NCI-H187 treated with DMSO at 0.1 percent for 48 hours (cell line): ENCODE measurements at regions not wholly inside any gene's neighbourhood (a gene's known extent, or its start where the extent isn't known, plus 50 kb on each side); places are given as distances from the start of the nearest gene placed in this dataset.

Experiments used
- DNase-seq: peaks from one replicate; lab custom pipeline; 2025; lab: John Stamatoyannopoulos, UW

DNA sequence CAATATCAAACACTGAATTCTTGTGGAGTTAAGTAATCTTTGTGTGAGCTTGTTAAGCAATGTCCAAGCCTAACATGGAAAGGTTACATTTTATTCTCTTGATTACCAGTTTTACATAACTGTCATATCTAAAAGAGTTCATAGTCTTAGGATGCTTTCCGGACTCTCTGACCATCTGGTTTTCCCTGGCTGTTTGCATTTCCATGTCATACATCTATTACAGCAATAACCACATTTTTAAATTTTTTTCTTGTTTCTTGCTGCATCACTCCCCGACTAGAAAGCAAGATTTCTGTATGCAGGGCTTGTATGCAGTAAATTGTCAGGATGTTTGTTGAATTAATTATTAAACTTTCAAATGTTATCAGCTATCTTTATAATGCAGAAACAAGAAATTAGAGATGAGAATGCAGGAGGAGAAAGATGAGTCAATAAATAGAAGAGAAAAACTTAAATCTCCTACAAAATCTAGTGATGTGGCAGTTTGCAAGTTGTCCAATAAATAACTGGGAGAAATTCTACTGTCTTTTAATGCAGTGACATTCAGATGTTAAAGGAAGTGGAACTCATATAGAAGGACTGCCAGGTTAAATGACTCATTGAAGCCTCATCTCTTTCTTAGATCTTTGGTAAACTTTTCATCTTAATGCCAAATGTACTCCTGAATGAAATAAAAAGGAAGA is 179.6 kb upstream of the SGCD start:
- no peak for DNase-seq

DNA sequence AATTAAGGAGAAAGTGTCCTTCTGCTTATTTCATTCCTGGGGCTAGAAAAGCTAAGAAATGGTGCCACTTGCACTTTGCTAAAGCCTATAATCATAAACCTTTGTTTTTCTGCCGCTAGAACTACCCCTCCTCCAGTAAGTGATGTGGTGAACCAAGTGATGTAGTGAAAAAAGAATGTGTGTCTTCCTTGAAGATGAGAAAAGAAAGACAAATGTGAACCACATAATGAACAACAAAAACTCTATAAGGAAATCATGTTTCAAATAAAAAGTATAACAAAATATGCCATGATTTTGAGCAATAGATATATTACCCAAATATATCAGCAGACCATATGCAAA is 179.0 kb upstream of the SGCD start:
- DNase-seq, result no peak

- no peak for DNase-seq
Measured at GRCh38 chr5:156148301-156148700, 178.7 kb upstream of the SGCD start.

DNA sequence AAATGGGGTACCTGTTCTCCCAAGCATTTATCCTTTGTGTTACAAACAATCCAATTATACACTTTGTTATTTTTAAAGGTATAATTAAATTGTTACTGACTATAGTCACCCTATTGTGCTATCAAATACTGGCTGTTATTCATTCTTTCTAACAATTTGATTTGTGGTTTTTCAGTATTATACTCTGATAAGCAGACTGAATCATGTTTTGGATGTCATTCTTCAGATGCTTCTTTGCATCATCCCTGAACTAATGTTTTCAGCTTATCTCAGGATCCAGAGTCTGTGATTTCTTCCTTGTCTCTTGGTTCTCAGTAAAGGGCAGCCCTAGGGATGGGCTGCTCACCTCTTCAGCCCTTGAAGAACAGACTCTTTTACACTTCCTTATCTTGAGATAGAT is 177.8 kb upstream of the SGCD start:
- DNase-seq, result no peak

DNA sequence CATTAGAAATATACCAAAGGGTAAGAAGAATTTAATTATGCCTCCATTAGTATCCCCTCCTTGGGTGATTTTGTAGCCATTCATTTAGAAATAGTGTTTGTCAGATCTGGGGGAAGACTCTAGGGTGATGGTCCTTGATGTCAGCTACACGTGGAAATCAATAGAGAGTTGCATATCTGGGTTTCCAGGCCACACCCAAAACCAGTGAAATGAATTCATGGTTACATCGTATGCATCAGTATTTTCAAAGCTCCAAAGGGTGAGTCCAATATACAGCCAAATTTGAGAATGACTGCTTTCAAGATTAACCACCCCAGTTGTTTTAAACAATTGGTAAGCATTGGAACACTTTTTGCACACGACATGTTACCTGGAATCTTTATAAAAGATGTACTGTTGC is 173.4 kb upstream of the SGCD start:
- no peak for DNase-seq

DNA sequence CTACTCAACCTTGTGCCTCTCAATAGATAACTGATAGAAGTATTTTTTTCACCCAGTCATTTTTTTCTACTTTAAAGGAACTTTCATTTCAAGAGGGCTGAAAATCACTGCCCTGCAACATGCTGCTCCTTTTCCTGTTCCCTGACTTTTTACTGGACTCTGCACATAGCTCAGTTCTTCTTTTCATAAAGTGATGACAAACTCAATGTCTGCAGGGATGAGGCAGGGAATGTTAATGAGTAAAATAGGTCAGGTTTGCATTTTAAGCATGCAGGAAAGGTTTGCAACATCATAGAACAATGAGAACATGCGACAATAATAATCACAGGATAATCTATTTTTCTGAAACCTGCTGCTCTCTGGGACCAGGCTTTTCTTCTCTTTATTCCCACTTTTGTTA is 172.2 kb upstream of the SGCD start:
- DNase-seq, result no peak

DNA sequence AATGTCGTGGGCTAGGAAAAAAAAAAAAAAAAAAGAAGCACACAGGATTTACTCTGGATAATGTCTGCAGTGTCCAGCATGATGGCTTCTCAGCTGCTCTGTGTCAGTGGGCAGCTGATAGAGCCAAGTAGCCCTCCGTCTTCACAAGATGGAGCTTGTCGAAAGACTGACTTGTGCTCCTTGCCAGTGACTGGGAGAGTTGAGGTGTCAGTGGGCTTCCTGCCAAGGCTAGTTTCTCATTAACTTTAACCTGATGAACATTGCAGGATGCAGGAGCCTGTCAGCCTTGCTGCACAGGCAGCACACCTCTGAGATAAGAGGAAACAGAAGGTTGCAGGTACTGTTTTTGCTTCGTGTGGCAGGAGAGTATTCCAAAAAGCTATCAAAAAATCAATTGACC is 171.4 kb upstream of the SGCD start:
- no peak for DNase-seq

GRCh38 chr5:156164306-156164705 is 162.7 kb upstream of the SGCD start:
- no peak for DNase-seq

GRCh38 chr5:156169495-156169894 is 157.5 kb upstream of the SGCD start:
- DNase-seq, result no peak

DNA sequence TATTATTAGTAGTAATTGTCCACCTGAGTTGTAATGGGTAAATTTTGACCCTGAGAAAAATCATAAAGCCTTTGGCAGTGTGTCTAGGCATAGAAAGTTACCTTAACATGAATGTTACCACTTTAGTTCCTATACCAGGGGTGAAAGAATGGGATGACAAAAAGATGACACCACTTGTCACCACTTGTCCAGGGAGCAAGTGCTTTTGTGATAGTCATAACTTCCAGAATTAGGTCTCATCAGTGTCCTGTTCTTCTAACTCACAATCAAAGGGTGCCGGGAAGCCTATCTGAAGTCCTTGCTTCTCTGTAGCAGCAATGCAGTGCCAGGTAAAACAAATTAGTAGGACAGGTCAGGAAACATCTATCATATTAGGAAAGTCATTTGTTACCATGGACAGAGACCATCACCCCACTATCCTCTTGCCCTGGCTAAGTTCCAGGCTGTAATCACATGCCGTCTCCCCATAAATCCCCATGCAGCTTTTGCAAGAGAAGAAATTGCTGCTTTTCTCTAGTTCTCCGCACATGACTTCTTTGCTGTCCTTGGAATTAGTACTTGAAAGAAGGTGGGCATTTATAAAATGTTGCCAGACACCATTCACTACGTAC is 156.5 kb upstream of the SGCD start:
- DNase-seq, result no peak

GRCh38 chr5:156174225-156174624 is 152.7 kb upstream of the SGCD start:
- DNase-seq, result no peak

- no peak for DNase-seq
Measured at GRCh38 chr5:156178117-156178516, 148.8 kb upstream of the SGCD start.

GRCh38 chr5:156181656-156182055 is 145.3 kb upstream of the SGCD start:
- no peak for DNase-seq

DNA sequence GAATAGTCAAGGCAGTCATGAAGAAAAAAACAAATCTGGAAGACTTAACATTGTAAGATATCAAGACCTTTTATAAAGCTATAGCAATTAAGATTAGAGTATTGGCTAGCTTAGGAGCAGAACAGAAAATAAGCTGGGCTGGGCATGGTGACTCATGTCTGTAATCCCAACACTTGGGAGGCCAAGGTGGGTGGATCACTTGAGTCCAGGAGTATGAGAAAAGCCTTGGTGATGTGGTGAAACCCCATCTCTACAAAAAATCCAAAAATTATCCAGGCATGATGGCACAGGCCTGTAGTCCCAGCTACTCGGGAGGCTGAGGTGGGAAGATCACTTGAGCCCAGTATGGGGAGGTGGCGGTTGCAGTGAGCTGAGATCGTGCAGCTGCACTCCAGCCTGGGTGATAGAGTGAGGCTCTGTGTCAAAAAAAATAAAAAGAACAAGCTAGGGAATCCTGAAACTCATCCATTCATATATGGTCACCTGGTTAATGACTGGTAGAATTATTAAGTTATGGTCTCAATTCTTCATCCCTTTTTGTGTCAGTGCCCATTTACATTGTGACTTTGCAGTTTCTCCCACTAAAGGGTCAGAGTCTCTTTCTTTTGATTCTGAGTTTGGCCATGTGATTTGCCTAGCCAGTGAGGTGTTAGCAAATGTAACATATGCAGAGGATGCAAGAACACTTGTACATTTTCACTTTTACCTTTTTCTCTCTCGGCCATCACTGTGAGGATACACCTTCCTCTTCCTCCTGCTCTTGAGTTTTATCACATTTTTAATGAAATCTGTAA is 144.6 kb upstream of the SGCD start:
- no peak for DNase-seq

GRCh38 chr5:156186760-156187159 is 140.2 kb upstream of the SGCD start:
- no peak for DNase-seq

- no peak for DNase-seq
Measured at GRCh38 chr5:156188016-156188415, 138.9 kb upstream of the SGCD start.

- no peak for DNase-seq
Measured at GRCh38 chr5:156189628-156190027, 137.3 kb upstream of the SGCD start.

GRCh38 chr5:156191547-156191946 is 135.4 kb upstream of the SGCD start:
- DNase-seq, result no peak

DNA sequence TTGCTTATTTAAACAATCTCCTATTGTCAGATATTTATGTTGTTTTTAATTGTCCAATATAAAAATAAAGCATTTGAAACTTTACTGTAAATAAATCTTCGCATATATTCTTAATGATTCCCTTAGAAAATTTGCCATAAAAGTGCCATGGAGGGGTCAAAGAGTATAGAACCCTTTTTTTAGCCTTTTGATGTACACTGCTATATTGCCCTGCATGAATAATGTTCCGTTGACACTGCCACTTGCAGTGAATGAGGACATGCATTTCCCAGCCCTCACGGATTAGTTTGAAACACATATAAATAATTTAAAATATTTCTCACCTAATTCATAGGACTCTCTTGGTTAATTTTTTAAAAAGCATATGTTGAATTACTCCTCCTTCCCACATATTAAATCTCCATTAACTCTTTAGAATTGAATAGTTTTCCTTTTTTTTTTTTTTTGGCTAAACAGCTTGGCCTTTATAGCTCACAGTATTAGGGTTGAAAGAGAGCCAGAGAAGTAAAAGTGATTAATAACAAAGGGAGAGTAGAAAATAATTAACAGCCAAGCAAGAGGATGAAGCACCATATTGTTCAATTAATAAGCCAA is 129.8 kb upstream of the SGCD start:
- no peak for DNase-seq

GRCh38 chr5:156199045-156199444 is 127.9 kb upstream of the SGCD start:
- DNase-seq, result no peak

GRCh38 chr5:156200938-156201787 is 125.8 kb upstream of the SGCD start:
- DNase-seq, result no peak

DNA sequence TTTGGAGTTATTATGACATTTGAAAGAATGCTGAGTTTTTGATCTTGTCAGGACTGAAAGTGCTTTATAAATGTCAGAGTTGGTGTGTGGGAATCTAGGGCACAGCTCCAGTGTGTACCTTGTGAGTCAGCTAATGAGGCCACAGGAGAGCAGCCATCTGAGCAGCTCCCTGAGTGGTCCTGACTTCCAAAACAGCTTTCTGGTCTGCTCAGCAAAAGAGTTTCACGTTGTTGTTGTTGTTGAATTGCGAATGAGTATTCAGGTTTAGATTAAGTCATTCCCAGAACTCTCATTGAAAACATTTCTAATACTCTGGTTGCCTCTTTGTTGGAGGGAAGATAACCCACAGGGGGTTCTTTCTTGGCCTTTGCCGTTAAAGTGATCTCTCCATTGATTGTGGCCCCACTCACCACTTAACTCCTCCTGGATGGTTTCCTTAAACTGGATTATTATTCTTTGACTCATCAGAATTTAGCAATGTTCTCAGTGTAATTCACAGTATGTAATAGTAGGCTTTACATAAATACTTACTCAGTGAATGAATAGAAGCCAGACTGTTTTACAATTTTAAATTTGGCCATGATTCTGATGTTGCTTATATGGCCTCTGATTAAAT is 125.1 kb upstream of the SGCD start:
- no peak for DNase-seq
